NCI-H2171 (cell line): ENCODE measurements at regions not wholly inside any gene's neighbourhood (a gene's known extent, or its start where the extent isn't known, plus 50 kb on each side); places are given as distances from the start of the nearest gene placed in this dataset.
"Not testable (repeated sequence)": the region's sequence is repeated elsewhere in the genome, so short reads cannot be mapped to it uniquely, and the experiment has no call there.

Experiments used
- DNase-seq: peaks from one replicate; lab custom pipeline; 2025; lab: John Stamatoyannopoulos, UW

DNA sequence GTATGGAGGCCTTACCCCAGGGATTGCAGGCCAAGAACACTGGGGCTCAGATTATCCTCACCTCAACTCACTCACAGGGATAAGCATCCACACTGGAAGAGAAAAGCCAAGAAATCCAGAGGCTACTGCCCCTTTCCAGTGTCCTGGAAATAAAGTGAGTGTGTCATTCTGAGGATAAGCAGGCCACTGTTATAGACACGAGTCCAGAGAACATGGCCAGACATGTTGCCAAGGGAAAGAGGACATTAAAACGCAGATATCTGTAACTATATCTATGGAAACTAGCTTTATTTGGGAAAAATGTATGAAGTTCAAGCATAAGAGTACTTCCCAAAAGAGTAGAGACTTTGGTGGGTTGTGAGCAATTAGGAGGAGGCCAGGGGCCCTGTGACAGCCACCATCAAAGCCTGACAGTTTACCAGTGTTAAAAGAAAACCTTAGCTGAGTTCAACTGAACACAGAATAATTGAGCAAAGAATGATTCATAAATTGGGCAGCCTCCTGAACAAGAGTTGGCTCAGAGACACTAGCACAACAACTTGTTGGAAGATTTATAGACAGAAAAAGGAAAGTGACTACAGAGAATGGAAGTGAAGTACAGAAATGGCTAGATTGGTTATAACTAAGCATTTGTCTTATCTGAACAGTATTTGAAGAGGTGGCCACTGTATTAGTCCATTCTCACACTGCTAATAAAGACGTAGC, 1222.2 kb downstream of the STIM2 start:
- DNase-seq: no peak

DNA sequence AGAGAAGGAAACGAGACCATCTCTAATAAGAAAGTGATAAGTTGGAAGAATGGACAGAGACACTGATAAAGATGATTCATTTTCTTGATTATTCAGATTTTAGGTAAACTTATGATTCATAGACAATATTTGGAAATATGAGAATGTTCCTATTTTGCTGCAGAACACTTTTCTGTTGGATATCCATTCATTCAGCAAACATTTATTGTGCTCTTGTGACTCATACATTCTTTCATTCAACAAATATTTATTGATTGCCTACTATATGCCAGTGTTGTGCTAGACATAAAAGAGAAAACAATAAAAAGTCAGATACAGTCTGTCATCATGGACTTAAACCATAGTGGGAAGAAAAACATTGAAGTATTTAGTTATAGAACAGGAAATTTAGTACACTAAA, 1232.0 kb downstream of the STIM2 start:
- DNase-seq: no peak

DNA sequence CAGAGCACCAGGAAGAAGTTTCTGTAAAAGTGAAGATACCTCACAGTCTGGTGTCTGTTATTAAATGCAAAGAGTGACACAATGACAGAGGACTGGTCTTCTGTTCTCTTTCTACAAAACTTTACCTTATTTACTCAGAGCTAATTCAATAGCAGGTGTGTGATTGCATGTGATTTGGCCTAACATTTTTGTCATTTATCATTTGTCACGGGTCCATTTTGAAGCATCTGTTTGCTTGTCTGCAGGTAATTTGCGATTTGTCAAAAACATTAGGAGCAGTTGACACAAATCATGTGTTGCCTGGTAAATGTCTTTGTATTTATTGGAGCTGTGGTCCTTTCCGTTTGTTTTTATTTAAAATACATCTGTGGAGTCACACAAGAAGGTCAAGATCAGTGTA, 1232.4 kb downstream of the STIM2 start:
- no peak for DNase-seq

DNA sequence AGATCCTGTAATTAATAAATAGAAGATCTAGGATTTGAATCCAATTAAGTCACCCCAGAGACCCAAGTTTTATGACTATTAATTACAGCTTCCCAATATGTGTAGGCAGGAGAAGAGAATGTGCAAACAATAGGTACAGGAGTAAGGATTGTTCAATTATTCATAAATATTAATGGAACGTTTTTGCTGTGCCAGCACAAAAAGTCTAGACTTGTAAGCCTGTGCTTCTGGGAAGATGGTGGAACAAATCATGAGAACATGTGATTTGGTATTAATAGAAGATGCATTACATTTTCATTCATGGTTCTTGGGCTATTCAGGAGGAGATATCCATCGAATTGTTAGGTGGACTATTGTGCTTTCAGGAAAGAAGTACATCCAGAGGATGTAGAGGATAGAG, 1240.9 kb downstream of the STIM2 start:
- no peak for DNase-seq

DNA sequence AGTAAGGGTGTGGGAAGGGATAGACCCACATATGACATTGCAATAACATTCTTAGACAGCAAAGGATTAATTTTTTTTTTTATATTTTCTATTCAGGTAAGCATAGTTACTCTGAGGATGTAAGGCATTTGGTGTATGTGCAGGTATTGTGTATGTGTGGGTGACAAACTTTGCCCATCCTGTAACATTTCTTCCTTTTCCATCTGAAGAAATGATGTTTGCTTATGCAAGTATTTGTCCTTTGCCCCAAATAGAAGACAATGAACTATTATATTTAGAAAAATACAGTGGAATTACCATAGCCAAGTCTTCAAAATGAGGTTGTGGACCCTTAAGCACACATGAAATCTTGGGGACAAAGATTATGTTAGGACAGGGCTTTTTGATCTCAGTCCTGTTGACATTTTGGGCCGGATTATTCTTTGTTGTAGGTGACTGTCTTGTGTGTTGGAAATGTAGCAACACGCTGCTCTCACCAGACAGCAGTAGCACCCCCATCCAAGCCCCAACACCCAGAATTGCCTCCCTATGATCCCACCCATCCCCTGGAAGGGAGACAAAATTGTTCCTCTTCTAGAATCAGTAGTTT, 1244.7 kb downstream of the STIM2 start:
- no peak for DNase-seq

DNA sequence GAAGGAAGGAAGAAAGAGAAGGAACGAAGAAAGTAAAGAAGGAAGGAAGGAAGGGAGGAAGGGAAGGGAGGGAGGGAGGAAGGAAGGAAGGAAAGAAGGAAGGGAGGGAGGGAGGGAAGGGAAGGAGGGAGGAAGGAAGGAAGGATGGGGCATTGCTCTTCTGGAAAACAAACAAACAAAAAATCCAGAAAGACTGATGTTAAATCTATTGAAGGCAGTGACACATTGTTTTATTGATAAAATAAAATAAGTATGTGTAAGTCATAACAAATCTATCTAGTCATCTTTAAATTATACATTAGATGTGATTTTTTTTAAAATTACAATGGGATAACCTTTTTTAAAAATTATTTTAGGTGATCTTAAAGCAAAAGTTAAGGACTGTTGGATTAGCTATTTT, 1245.5 kb downstream of the STIM2 start:
- no peak for DNase-seq

DNA sequence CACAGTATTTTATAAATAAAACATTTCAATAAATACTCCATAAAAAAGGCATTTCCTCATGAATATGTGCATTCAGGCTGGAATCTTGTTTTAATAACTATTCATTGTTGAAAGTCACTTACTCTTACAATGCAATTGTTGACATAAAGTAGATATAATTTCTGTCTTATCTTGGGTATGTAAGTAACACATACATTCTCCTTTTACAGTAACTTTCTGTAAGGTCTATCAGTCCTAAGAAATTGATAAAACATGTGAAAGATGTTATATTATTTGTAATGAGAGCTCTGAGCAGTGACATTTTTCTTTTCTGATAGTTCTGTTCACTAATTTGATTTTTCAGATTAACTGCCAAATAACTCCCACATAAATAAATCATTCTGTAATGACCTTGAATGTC, 1249.2 kb downstream of the STIM2 start:
- DNase-seq: no peak

DNA sequence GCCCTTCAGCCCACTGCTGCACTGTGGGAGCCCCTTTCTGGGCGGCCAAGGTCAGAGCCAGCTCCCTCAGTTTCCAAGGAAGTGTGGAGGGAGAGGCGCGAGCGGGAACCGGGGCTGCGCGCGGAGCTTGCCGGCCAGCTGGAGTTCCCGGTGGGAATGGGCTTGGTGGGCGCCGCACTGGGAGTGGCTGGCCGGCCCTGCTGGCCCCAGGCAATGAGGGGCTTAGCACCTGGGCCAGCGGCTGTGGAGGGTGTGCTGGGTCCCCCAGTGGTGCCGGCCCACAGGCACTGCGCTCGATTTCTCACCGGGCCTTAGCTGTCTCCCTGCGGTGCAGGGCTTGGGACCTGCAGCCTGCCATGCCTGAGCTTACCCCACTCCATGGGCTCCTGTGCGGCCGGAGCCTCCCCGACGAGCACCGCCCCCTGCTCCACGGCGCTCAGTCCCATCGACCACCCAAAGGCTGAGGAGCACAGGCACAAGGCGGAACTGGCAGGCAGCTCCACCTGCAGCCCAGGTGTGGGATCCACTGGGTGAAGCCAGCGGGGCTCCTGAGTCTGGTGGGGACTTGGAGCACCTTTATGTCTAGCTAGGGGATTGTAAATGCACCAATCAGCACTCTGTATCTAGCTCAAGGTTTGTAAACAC, 1252.2 kb downstream of the STIM2 start:
- DNase-seq: not testable (repeated sequence)

DNA sequence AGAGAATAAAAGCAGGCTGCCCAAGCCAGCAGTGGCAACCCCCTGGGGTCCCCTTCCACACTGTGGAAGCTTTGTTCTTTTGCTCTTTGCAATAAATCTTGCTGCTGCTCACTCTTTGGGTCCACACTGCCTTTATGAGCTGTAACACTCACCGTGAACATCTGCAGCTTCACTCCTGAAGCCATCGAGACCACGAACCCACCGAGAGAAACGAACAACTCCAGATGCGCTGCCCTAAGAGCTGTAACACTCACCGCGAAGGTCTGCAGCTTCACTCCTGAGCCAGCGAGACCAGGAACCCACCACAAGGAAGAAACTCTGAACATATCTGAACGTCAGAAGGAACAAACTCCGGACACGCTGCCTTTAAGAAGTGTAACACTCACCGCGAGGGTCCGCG, 1252.9 kb downstream of the STIM2 start:
- DNase-seq: not testable (repeated sequence)

DNA sequence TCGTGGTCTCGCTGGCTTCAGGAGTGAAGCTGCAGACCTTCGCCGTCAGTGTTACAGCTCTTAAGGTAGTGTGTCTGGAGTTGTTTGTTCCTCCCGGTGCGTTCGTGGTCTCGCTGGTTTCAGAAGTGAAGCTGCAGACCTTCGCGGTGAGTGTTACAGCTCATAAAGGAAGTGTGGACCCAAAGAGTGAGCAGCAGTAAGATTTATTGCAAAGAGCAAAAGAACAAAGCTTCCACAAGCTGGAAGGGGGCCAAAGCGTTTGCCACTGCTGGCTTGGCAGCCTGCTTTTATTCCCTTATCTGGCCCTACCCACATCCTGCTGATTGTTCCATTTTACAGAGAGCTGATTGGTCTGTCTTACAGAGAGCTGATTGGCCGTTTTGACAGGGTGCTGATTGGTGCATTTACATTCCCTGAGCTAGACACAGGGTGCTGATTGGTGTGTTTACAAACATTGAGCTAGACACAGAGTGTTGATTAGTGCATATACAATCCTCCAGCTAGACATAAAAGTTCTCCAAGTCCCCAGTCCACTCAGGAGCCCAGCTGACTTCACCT, 1256.0 kb downstream of the STIM2 start:
- DNase-seq: not testable (repeated sequence)

DNA sequence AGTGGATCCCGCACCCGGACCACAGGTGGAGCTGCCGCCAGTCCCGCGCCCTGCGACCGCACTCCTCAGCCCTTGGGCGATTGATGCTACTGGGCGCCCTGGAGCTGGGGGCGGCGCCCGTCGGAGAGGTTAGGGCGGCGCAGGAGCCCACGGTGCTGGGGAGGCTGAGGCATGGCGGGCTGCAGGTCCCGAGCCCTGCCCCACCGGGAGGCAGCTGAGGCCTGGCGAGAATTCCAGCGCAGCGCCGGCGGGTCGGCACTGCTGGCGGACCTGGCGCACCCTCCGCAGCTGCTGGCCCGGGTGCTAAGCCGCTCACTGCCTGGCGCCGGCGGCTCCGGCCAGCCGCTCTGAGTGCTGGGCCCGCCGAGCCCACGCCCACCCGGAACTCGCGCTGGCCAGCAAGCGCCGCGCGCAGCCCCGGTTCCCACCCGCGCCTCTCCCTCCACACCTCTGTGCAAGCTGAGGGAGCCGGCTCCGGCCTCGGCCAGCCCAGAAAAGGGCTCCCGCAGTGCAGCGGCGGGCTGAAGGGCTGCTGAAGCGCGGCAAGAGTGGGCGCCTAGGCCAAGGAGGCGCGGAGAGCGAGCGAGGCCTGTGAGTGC, 1256.5 kb downstream of the STIM2 start:
- DNase-seq: no peak

DNA sequence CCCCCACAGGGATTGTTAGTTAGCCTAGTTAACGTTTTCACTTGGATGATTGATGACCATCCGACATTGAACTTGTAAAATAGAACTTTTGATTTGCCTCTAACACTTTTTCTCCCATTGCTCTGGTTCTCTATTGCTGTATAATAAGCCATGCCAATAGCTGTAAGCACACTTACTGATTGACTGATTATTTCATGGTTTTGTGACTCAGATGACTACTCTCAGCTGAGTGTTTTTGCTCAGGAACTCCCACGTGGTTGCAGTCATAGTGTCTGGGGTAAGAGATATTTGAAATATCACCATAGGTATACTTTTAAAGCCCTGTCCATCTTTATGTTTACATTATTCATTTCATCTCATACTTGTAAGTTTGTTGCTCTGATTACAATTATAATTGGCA, 1285.5 kb downstream of the STIM2 start:
- no peak for DNase-seq

DNA sequence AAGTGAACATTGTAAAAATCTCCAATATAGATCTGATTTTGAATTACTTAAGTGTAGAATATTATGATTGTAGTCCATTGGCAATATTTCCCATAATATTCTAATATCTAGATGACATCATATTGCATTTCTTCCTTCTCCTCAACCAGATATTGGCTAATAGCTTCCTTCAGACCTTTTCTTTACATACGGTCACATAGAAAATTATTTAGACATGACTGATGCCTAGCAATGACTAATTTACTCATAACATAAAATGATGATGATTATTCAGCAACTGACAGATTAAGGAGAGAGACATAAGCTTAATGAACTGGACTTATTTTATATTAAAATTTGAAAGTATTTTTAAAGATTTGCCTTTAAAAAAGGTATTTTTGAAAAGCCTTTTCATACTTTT, 1287.6 kb downstream of the STIM2 start:
- no peak for DNase-seq

DNA sequence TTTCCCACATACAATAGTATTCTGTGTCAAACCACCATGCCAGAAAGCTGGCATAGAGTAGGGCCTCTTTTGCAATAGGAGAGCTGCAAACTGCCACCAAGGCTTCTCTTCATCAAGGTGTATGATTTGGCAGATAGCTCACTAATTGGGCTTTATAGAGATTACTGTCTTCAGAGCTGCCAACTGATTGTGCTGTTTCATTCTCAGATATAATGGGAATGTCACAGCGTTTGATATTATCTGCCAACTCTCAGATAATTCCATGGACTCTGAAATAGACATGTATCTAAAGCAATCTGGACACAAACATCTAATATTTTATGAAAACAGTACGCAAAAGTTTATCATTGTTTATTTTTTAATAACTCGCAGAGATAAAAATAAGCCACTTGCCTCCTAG, 1289.1 kb downstream of the STIM2 start:
- no peak for DNase-seq

DNA sequence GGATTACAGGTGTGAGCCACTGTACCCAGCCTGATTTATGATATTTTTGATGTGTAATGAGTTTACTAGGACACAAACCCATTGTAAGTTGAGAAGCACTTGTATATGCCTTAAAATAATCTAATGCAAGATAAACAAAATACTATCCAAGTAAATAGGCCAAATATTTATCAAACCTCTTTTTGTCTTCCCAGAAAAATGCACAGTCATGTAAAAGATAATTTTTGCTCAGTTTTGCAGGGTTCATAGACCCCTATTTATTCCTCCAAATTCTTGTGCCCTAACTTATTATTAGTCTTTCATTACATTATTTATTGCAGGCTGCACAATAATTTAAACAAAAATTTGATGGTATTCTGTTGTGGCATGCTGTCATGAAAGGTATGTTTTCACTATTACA, 1290.7 kb downstream of the STIM2 start:
- no peak for DNase-seq

DNA sequence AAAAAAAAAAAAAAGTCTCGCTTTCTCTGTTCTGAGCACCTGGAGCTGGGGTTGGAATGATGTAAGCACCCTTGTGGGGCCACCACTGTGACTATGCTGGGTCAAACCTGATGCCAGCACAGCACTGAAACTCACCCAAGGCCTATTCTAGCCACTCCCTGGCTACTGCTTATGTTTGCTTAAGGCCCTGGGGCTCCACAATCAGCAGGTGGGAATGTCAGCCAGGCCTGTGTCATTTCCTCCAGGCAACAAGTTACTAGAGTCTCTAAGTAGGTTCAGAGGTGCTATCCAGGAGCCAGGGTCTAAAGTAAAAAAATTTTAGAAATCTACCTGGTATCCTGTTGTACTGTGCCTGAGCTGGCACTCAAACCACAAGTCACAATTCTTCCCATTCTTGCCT, 1306.8 kb downstream of the STIM2 start:
- DNase-seq: no peak

DNA sequence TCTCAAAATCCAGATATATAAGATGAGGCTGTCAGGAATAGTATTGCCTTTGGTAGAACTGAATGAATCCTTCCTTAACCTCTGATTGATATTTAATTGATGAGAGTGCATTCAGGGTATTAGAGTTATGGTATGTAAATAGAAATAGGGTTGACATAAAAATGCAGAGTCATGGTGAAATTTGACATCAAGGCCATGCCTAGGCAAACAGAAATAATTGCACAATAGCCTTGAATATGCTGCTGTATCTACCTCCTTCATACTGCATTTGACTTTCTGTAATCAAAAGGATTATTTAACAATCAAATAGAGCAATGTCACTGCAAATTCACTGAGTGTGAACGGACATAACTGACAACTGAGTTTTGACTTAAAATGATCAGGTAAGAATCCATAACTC, 1316.3 kb downstream of the STIM2 start:
- no peak for DNase-seq

DNA sequence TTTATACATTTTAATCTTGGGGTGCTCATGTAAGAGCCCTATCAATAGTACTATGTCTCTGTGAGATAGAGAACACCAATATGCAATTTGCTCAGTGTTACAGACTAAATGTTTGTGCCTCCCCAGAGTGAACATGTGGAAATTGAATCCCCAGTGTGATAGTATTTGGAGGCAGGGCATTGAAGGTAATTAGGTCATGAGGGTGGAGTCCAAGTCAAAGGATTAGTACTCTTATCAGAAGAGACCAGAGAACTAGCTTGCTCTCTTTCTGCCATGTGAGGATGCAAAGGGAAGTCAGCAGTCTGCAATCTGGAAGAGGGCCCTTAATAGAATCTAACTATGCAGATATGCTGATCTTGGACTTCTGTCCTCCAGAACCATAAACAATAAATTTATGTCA, 1317.0 kb downstream of the STIM2 start:
- no peak for DNase-seq

DNA sequence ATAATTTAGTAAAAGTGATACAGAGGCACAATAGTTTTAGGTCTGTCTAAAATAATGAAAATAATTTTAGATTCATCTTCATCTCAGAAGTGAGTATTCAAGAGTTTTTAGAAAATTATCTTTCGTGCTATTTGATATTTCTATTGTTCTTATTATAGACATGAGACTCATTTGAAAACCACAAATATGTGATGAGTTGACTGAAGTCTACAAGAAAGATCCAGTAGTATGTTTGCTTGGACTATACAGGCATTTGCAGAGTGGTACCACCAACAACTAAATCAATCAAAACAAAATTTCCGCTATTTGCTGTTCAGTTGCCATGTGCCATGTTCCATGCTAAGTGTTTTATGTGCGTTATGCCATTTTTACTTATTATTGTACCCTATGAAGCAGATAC, 1318.5 kb downstream of the STIM2 start:
- no peak for DNase-seq

DNA sequence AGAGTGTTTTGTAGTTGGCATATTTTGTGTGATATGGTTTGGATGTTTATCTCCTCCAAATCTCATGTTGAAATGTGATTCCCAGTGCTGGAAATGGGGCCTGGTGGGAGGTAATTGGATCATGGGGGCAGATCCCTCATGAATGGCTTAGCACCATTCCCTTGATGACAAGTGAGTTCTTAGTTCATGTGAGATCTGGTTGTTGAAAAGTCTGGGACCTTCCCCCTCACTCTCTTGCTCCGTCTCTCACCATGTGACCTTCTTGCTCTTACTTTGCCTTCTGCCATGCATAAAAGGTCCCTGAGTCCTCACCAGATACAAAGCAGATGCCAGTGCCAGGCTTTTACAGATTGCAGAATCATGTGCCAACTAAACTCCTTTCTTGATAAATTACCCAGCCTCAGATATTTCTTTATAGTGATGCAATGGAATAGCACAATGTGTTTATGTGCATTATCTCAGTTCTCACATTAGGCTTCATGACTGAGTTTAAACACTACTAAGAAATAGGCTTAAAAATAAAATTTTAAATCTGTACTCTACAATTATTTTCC, 1348.8 kb downstream of the STIM2 start:
- DNase-seq: no peak

DNA sequence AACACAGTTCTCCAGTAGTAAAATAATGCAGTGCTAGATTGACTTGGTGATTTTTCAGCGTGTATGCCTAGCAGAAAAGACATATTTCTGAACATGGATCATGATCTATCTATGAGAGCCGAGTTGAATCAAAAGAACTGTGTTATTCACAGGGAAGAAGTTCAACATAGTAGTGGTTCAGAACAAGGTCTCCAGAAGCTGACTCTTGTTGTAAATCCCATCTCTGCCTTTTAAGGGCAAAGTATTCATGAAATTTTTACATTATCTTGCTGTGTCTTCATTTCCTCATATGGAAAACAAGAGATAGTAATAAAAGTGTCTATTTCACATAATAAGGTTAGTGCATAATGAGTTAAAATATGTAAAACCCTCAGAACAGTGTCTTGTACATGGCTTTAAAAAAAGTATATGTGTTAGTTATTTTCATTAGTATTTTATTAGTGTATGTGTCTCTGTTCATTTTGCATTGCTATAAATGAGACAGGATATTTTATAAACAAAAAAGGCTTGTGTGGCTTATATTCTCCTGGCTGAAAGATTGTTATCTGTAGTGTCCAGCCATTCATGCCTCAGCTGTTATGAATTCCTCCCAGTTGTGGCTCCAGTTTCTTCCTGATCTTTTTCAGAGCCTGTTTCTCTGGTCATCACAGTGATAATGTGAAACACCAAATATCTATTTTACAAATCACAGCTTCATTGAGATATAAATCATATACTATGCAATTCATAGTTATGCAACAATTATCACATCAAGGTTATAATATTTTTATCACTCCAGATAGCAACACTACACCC, 1351.2 kb downstream of the STIM2 start:
- DNase-seq: no peak

DNA sequence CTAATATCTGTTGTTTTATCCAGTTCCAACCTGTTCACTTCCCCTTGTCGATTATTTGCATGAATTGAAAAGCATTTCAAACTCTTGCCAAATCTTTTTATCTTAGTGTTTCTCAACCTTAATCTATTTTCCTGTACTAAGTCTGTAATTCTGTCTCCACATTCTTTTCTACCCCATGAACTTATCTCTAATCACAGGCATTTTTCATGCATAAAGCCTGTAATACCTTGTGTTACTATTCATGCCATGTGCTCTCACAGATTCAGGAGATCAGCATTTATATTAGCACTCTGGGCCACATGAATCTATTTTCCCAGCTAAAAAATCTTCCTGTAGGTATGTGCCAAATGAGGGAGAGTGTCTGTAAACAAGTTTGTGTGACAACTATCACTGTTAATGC, 1360.9 kb downstream of the STIM2 start:
- DNase-seq: no peak
